ENCODE measurements at regions not wholly inside any gene's neighbourhood (a gene's known extent, or its start where the extent isn't known, plus 50 kb on each side); places are given as distances from the start of the nearest gene placed in this dataset.
"Not testable (repeated sequence)": the region's sequence is repeated elsewhere in the genome, so short reads cannot be mapped to it uniquely, and the experiment has no call there.

DNA sequence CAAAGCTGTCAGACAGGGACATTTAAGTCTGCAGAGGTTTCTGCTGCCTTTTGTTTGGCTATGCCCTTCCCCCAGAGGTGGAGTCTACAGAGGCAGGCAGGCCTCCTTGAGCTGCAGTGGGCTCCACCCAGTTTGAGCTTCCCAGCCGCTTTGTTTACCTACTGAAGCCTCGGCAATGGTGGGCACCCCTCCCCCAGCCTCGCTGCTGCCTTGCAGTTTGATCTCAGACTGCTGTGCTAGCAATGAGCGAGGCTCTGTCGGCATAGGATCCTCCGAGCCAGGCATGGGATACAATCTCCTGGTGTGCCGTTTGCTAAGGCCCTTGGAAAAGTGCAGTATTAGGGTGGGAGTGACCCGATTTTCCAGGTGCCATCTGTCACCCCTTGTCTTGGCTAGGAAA, 149.4 kb upstream of the PGRMC2 start:
- H3K4me3 ChIP-seq (ENCODE audit: insufficient read depth, low read depth, low read length); H4K5ac ChIP-seq (ENCODE audit: low read depth, low read length); H3K4me1 ChIP-seq (ENCODE audit: control insufficient read depth, insufficient read depth, low read length); H2BK120ac ChIP-seq (ENCODE audit: low read depth, low read length); H3K27me3 ChIP-seq (ENCODE audit: control insufficient read depth, insufficient read depth, low read length); H3K9ac ChIP-seq (ENCODE audit: low read depth, low read length); H3K36me3 ChIP-seq (ENCODE audit: control insufficient read depth, insufficient read depth, low read length); DNase-seq; H3K4me2 ChIP-seq (ENCODE audit: low read depth, low read length); H4K91ac ChIP-seq (ENCODE audit: insufficient read depth, low read depth, low read length); dilution Hi-C loops (cut with HindIII; ENCODE audit: low sequenced_read_pairs, unreplicated experiment); H4K20me1 ChIP-seq (ENCODE audit: insufficient read depth, low read length); H2AFZ ChIP-seq (replicated peaks; ENCODE audit: low read length, poor library complexity); in situ Hi-C loops (cut with MboI; ENCODE audit: low sequenced_read_pairs); H2AK9ac ChIP-seq (replicated peaks; ENCODE audit: low read depth, low read length, poor library complexity); H3K79me1 ChIP-seq (ENCODE audit: low read depth in 1 of 2, low read length in 2 of 2); H3K18ac ChIP-seq (ENCODE audit: low read depth, low read length); H3K14ac ChIP-seq (replicated peaks; ENCODE audit: low read depth, low read length); H3K27ac ChIP-seq (ENCODE audit: insufficient read depth, low read length); H4K8ac ChIP-seq (ENCODE audit: low read depth in 2 of 2, low read length in 2 of 2); BruUV-seq (replicated peaks); H2BK15ac ChIP-seq (ENCODE audit: low read depth, low read length); ATAC-seq (ENCODE audit: low read depth); H3K4ac ChIP-seq (ENCODE audit: low read depth, low read length); H3K56ac ChIP-seq (ENCODE audit: extremely low read depth, insufficient read depth, low read length); H2BK5ac ChIP-seq (ENCODE audit: low read depth, low read length, poor library complexity, severe bottlenecking); H2BK20ac ChIP-seq (ENCODE audit: low read depth, low read length); H3K23ac ChIP-seq (ENCODE audit: low read depth, low read length); POLR2A ChIA-PET (ENCODE audit: unreplicated experiment); H3K9me1 ChIP-seq (ENCODE audit: insufficient read depth, low read length); H2AK5ac ChIP-seq (ENCODE audit: low read depth, low read length); intact Hi-C loops (cut with micrococcal nuclease); CTCF ChIA-PET: not testable (repeated sequence)
- WGBS, 2 experiments (ENCODE audit: extremely low coverage in 2 of 2, insufficient read length in 1 of 2), result 100% methylated on average over 1 of the region's 8 CpGs; no CpG with 5 or more reads in 1 of the 2 experiments
- H3K9me3 ChIP-seq (ENCODE audit: control insufficient read depth, insufficient read depth, low read length), result peaks cover 11% of the 10 kb centered on the region

DNA sequence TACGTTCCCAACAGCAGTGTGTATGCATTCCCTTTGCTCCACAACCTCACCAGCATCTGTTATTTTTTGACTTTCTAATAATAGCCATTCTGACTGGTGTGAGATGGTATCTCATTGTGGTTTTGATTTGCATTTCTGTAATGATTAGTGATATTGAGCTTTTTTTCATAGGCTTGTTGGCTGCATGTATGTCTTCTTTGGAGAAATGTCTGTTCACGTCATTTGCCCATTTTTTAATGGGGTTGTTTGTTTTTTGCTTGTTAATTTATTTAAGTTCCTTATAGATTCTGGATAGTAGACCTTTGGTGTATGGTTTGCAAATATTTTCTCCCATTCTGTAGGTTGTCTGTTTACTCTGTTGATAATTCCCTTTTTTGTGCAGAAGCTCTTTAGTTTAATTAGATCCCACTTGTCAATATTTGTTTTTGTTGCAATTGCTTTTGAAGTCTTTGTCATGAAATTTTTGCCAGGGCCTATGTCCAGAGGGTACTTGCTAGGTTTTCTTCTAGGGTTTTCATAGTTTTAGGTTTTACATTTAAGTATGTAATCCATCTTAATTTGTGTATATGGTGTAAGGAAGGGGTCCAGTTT, 141.5 kb upstream of the PGRMC2 start:
- H3K4me1 ChIP-seq (ENCODE audit: control insufficient read depth, insufficient read depth, low read length); H4K5ac ChIP-seq (ENCODE audit: low read depth, low read length); H3K9me1 ChIP-seq (ENCODE audit: insufficient read depth, low read length); H4K8ac ChIP-seq (ENCODE audit: low read depth in 2 of 2, low read length in 2 of 2); POLR2A ChIA-PET (ENCODE audit: unreplicated experiment); H3K36me3 ChIP-seq (ENCODE audit: control insufficient read depth, insufficient read depth, low read length); in situ Hi-C loops (cut with MboI; ENCODE audit: low sequenced_read_pairs); ATAC-seq (ENCODE audit: low read depth); H3K9me3 ChIP-seq (ENCODE audit: control insufficient read depth, insufficient read depth, low read length); H3K4me3 ChIP-seq (ENCODE audit: insufficient read depth, low read depth, low read length); H2AFZ ChIP-seq (replicated peaks; ENCODE audit: low read length, poor library complexity); H2BK15ac ChIP-seq (ENCODE audit: low read depth, low read length); H4K20me1 ChIP-seq (ENCODE audit: insufficient read depth, low read length); H3K23ac ChIP-seq (ENCODE audit: low read depth, low read length); H4K91ac ChIP-seq (ENCODE audit: insufficient read depth, low read depth, low read length); H2BK120ac ChIP-seq (ENCODE audit: low read depth, low read length); CTCF ChIA-PET; H2BK5ac ChIP-seq (ENCODE audit: low read depth, low read length, poor library complexity, severe bottlenecking); H3K27me3 ChIP-seq (ENCODE audit: control insufficient read depth, insufficient read depth, low read length); dilution Hi-C loops (cut with HindIII; ENCODE audit: low sequenced_read_pairs, unreplicated experiment); H3K27ac ChIP-seq (ENCODE audit: insufficient read depth, low read length); H3K18ac ChIP-seq (ENCODE audit: low read depth, low read length); BruUV-seq (replicated peaks); intact Hi-C loops (cut with micrococcal nuclease); H3K14ac ChIP-seq (replicated peaks; ENCODE audit: low read depth, low read length); H2AK9ac ChIP-seq (replicated peaks; ENCODE audit: low read depth, low read length, poor library complexity); H3K4me2 ChIP-seq (ENCODE audit: low read depth, low read length); DNase-seq; H3K56ac ChIP-seq (ENCODE audit: extremely low read depth, insufficient read depth, low read length); H3K4ac ChIP-seq (ENCODE audit: low read depth, low read length); H3K79me1 ChIP-seq (ENCODE audit: low read depth in 1 of 2, low read length in 2 of 2); H2BK20ac ChIP-seq (ENCODE audit: low read depth, low read length); H2AK5ac ChIP-seq (ENCODE audit: low read depth, low read length); H3K9ac ChIP-seq (ENCODE audit: low read depth, low read length): not testable (repeated sequence)
- no CpG with 5 or more reads among the region's 2 CpGs for WGBS, 2 experiments (ENCODE audit: extremely low coverage in 2 of 2, insufficient read length in 1 of 2)

Measured in IMR-90 (cell line).